HEK293 (cell line): ENCODE measurements at regions not wholly inside any gene's neighbourhood (a gene's known extent, or its start where the extent isn't known, plus 50 kb on each side); places are given as distances from the start of the nearest gene placed in this dataset.

Experiments
- CTCF ChIA-PET: fragments of 350-600 bp; formaldehyde crosslinking; extraction: SDS; loops from one replicate; lab custom pipeline; 2021; ENCODE audit warnings: antibody characterized with exemption; lab: Yijun Ruan, JAX
- POLR2A ChIA-PET: fragments of 300-600 bp; formaldehyde crosslinking; extraction: SDS; loops from one replicate; lab custom pipeline; 2020; ENCODE audit warnings: antibody characterized with exemption, inconsistent platforms; lab: Yijun Ruan, JAX
- H3K27ac ChIP-seq: fragments of 200-500 bp; sonication (Bioruptor generic); 2 replicates; pipeline ENCODE4 v1.5.1; 2014; ENCODE audit warnings: low read depth, low read length, control low read depth, inconsistent platforms; ENCODE audit errors: extremely low read depth
- H3K36me3 ChIP-seq, 2 experiments: fragments of 200-500 bp in 1 of 2; sonication (Bioruptor generic) in 1 of 2; 1 replicate in 1 of 2; 2 replicates in 1 of 2; pipeline ENCODE4 v1.5.1; 2014 to 2017; ENCODE audit warnings: inconsistent platforms in 2 of 2, low read length in 2 of 2; ENCODE audit not compliant: control insufficient read depth in 2 of 2, insufficient read depth in 1 of 2
- H3K4me1 ChIP-seq: fragments of 200-500 bp; sonication (Bioruptor generic); 2 replicates; pipeline ENCODE4 v1.5.1; 2014; ENCODE audit warnings: mild to moderate bottlenecking, low read length, inconsistent platforms; ENCODE audit not compliant: control insufficient read depth, insufficient read depth
- H3K4me3 ChIP-seq: 2 replicates; pipeline ENCODE4 v1.5.1; 2011; ENCODE audit warnings: low read depth, mild to moderate bottlenecking, control low read depth, low read length, moderate library complexity
- H3K9me3 ChIP-seq: fragments of 200-500 bp; sonication (Bioruptor generic); 2 replicates; pipeline ENCODE4 v1.5.1; 2014; ENCODE audit warnings: low read depth, low read length, inconsistent platforms; ENCODE audit not compliant: control insufficient read depth, insufficient read depth
- HOXA7 ChIP-seq: sonication (generic); formaldehyde crosslinking; IDR thresholded peaks from 2 replicates; pipeline ENCODE4 v1.8.1; 2022; ENCODE audit warnings: missing genetic modification reagents, borderline replicate concordance
- IKZF3 ChIP-seq: fragments of 450-650 bp; IDR thresholded peaks from 2 replicates; pipeline ENCODE4 v1.5.0; 2018; ENCODE audit warnings: missing biosample characterization, mild to moderate bottlenecking, missing genetic modification characterization, moderate library complexity
- KLF1 ChIP-seq: fragments of 450-650 bp; formaldehyde crosslinking; IDR thresholded peaks from 2 replicates; pipeline ENCODE4 v1.5.1; 2016; ENCODE audit warnings: missing biosample characterization, missing genetic modification characterization
- OSR2 ChIP-seq: fragments of 450-650 bp; formaldehyde crosslinking; IDR thresholded peaks from 2 replicates; pipeline ENCODE4 v1.5.1; 2016; ENCODE audit warnings: missing biosample characterization, missing genetic modification characterization
- ZBTB17 ChIP-seq: fragments of 450-650 bp; formaldehyde crosslinking; IDR thresholded peaks from 2 replicates; pipeline ENCODE4 v1.5.1; 2016; ENCODE audit warnings: missing biosample characterization, missing genetic modification characterization
- ZNF155 ChIP-seq: fragments of 450-650 bp; formaldehyde crosslinking; IDR thresholded peaks from 2 replicates; pipeline ENCODE4 v1.5.1; 2016; ENCODE audit warnings: missing biosample characterization, missing genetic modification characterization
- ZNF157 ChIP-seq: fragments of 450-650 bp; formaldehyde crosslinking; IDR thresholded peaks from 2 replicates; pipeline ENCODE4 v1.5.1; 2016; ENCODE audit warnings: missing biosample characterization, missing genetic modification characterization
- ZNF175 ChIP-seq: fragments of 450-650 bp; formaldehyde crosslinking; IDR thresholded peaks from 2 replicates; pipeline ENCODE4 v1.5.1; 2016; ENCODE audit warnings: missing biosample characterization, missing genetic modification characterization
- ZNF19 ChIP-seq: fragments of 450-650 bp; formaldehyde crosslinking; IDR thresholded peaks from 2 replicates; pipeline ENCODE4; 2016; ENCODE audit warnings: missing biosample characterization, missing genetic modification characterization, low read depth
- ZNF202 ChIP-seq: fragments of 450-650 bp; formaldehyde crosslinking; IDR thresholded peaks from 2 replicates; pipeline ENCODE4 v1.5.1; 2016; ENCODE audit warnings: missing biosample characterization, missing genetic modification characterization, borderline replicate concordance
- ZNF223 ChIP-seq: fragments of 450-650 bp; formaldehyde crosslinking; IDR thresholded peaks from 2 replicates; pipeline ENCODE4 v1.5.1; 2016; ENCODE audit warnings: missing biosample characterization, missing genetic modification characterization
- ZNF24 ChIP-seq: fragments of 450-650 bp; formaldehyde crosslinking; IDR thresholded peaks from 2 replicates; pipeline ENCODE4 v1.5.1; 2016; ENCODE audit warnings: missing biosample characterization, missing genetic modification characterization
- ZNF341 ChIP-seq: fragments of 450-650 bp; formaldehyde crosslinking; IDR thresholded peaks from 2 replicates; pipeline ENCODE4; 2016; ENCODE audit warnings: low read depth, missing biosample characterization, missing genetic modification characterization
- ZNF600 ChIP-seq: fragments of 450-650 bp; formaldehyde crosslinking; IDR thresholded peaks from 2 replicates; pipeline ENCODE4 v1.5.1; 2016; ENCODE audit warnings: missing biosample characterization, missing genetic modification characterization
- ZNF624 ChIP-seq: fragments of 450-650 bp; formaldehyde crosslinking; IDR thresholded peaks from 2 replicates; pipeline ENCODE4 v1.5.1; 2017; ENCODE audit warnings: missing biosample characterization, missing genetic modification characterization
- ZNF768 ChIP-seq: fragments of 450-650 bp; formaldehyde crosslinking; IDR thresholded peaks from 2 replicates; pipeline ENCODE4 v1.5.1; 2018; ENCODE audit warnings: missing biosample characterization, mild to moderate bottlenecking, missing genetic modification characterization
- ZNF777 ChIP-seq: fragments of 450-650 bp; formaldehyde crosslinking; IDR thresholded peaks from 2 replicates; pipeline ENCODE4 v1.5.1; 2017; ENCODE audit warnings: missing biosample characterization, missing genetic modification characterization, borderline replicate concordance
- ZNF837 ChIP-seq: fragments of 450-650 bp; formaldehyde crosslinking; IDR thresholded peaks from 2 replicates; pipeline ENCODE4 v1.5.1; 2016; ENCODE audit warnings: missing biosample characterization, missing genetic modification characterization
- TF ChIP-seq, protein P1 (sequence below): fragments of 450-650 bp; formaldehyde crosslinking; IDR thresholded peaks from 2 replicates; pipeline ENCODE4 v1.5.1; 2017; ENCODE audit warnings: missing biosample characterization, missing genetic modification characterization
- TF ChIP-seq, protein P2 (sequence below): fragments of 450-650 bp; formaldehyde crosslinking; IDR thresholded peaks from 2 replicates; pipeline ENCODE4 v1.5.1; 2017; ENCODE audit warnings: missing biosample characterization, missing genetic modification characterization
- TF ChIP-seq, protein P3 (sequence below): fragments of 450-650 bp; formaldehyde crosslinking; IDR thresholded peaks from 2 replicates; pipeline ENCODE4 v1.5.1; 2017; ENCODE audit warnings: missing biosample characterization, missing genetic modification characterization
- TF ChIP-seq, protein P4 (sequence below): fragments of 450-650 bp; formaldehyde crosslinking; optimal IDR thresholded peaks from 2 replicates; pipeline ENCODE3; 2016; ENCODE audit warnings: missing biosample characterization, mild to moderate bottlenecking, missing genetic modification characterization
- TF ChIP-seq, protein P5 (sequence below): fragments of 450-650 bp; formaldehyde crosslinking; IDR thresholded peaks from 2 replicates; pipeline ENCODE4 v1.5.1; 2016; ENCODE audit warnings: missing biosample characterization, missing genetic modification characterization
- TF ChIP-seq, protein P6 (sequence below): fragments of 450-650 bp; formaldehyde crosslinking; IDR thresholded peaks from 2 replicates; pipeline ENCODE4 v1.5.1; 2016; ENCODE audit warnings: missing biosample characterization, missing genetic modification characterization
- TF ChIP-seq, protein P7 (sequence below): fragments of 450-650 bp; formaldehyde crosslinking; IDR thresholded peaks from 2 replicates; pipeline ENCODE4 v1.5.1; 2016; ENCODE audit warnings: missing biosample characterization, missing genetic modification characterization, borderline replicate concordance

DNA sequence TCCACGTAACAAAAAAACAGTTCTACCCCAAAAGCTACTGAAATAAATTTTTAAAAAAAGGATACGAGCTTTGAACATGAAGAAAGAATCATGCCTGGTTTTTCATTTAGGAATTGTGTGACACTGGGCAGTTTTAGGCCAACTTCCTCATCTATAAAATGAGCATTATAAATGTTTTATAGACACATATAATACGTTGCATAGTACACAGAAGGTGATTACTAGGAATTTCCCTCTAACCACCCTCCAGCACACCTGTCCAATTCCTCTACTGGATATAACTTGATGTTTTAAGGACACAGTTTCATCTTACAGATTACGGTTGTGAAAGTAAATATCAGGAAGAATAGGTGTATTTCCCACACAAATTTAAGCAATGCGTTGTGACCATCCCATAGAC is 85.5 kb upstream of the IQCM start:
- CTCF ChIA-PET, result no interaction called here
- Histone ChIP-seq H3K9me3 (no peaks in the 10 kb centered on the region), H3K27ac (no peak overlapping the region), H3K36me3 (no peaks in the 10 kb centered on the region), H3K4me1 (no peaks in the 10 kb centered on the region), H3K4me3 (no peak overlapping the region)
- POLR2A ChIA-PET, result no interaction called here
- no peak for TF ChIP-seq ZNF341 (tag by site-specific recombination)
- no peak for TF ChIP-seq ZNF157 (tag by site-specific recombination)
- TF ChIP-seq ZNF202 (tag by site-specific recombination), result no peak
- no peak for TF ChIP-seq ZNF600 (tag by site-specific recombination)
- TF ChIP-seq, protein P1, sequence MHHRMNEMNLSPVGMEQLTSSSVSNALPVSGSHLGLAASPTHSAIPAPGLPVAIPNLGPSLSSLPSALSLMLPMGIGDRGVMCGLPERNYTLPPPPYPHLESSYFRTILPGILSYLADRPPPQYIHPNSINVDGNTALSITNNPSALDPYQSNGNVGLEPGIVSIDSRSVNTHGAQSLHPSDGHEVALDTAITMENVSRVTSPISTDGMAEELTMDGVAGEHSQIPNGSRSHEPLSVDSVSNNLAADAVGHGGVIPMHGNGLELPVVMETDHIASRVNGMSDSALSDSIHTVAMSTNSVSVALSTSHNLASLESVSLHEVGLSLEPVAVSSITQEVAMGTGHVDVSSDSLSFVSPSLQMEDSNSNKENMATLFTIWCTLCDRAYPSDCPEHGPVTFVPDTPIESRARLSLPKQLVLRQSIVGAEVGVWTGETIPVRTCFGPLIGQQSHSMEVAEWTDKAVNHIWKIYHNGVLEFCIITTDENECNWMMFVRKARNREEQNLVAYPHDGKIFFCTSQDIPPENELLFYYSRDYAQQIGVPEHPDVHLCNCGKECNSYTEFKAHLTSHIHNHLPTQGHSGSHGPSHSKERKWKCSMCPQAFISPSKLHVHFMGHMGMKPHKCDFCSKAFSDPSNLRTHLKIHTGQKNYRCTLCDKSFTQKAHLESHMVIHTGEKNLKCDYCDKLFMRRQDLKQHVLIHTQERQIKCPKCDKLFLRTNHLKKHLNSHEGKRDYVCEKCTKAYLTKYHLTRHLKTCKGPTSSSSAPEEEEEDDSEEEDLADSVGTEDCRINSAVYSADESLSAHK, result no peak
- TF ChIP-seq ZNF223 (tag by site-specific recombination), result no peak
- TF ChIP-seq ZNF768 (tag by site-specific recombination), result no peak
- TF ChIP-seq, protein P2, sequence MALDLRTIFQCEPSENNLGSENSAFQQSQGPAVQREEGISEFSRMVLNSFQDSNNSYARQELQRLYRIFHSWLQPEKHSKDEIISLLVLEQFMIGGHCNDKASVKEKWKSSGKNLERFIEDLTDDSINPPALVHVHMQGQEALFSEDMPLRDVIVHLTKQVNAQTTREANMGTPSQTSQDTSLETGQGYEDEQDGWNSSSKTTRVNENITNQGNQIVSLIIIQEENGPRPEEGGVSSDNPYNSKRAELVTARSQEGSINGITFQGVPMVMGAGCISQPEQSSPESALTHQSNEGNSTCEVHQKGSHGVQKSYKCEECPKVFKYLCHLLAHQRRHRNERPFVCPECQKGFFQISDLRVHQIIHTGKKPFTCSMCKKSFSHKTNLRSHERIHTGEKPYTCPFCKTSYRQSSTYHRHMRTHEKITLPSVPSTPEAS (tag by site-specific recombination), result no peak
- TF ChIP-seq ZBTB17 (tag by site-specific recombination), result no peak
- TF ChIP-seq ZNF155 (tag by site-specific recombination), result no peak
- no peak for TF ChIP-seq OSR2 (tag by site-specific recombination)
- TF ChIP-seq ZNF175 (tag by site-specific recombination), result no peak
- TF ChIP-seq HOXA7 (CRISPR knock-in tag), result no peak
- TF ChIP-seq IKZF3 (tag by site-specific recombination), result no peak
- TF ChIP-seq ZNF837 (tag by site-specific recombination), result no peak
- TF ChIP-seq, protein P3, sequence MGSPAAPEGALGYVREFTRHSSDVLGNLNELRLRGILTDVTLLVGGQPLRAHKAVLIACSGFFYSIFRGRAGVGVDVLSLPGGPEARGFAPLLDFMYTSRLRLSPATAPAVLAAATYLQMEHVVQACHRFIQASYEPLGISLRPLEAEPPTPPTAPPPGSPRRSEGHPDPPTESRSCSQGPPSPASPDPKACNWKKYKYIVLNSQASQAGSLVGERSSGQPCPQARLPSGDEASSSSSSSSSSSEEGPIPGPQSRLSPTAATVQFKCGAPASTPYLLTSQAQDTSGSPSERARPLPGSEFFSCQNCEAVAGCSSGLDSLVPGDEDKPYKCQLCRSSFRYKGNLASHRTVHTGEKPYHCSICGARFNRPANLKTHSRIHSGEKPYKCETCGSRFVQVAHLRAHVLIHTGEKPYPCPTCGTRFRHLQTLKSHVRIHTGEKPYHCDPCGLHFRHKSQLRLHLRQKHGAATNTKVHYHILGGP (tag by site-specific recombination), result no peak
- TF ChIP-seq, protein P4, sequence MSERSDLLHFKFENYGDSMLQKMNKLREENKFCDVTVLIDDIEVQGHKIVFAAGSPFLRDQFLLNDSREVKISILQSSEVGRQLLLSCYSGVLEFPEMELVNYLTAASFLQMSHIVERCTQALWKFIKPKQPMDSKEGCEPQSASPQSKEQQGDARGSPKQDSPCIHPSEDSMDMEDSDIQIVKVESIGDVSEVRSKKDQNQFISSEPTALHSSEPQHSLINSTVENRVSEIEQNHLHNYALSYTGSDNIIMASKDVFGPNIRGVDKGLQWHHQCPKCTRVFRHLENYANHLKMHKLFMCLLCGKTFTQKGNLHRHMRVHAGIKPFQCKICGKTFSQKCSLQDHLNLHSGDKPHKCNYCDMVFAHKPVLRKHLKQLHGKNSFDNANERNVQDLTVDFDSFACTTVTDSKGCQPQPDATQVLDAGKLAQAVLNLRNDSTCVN, result no peak
- TF ChIP-seq, protein P5, sequence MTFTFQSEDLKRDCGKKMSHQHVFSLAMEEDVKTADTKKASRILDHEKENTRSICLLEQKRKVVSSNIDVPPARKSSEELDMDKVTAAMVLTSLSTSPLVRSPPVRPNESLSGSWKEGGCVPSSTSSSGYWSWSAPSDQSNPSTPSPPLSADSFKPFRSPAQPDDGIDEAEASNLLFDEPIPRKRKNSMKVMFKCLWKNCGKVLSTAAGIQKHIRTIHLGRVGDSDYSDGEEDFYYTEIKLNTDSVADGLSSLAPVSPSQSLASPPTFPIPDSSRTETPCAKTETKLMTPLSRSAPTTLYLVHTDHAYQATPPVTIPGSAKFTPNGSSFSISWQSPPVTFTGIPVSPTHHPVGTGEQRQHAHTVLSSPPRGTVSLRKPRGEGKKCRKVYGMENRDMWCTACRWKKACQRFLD, result no peak
- TF ChIP-seq KLF1, result no peak

DNA sequence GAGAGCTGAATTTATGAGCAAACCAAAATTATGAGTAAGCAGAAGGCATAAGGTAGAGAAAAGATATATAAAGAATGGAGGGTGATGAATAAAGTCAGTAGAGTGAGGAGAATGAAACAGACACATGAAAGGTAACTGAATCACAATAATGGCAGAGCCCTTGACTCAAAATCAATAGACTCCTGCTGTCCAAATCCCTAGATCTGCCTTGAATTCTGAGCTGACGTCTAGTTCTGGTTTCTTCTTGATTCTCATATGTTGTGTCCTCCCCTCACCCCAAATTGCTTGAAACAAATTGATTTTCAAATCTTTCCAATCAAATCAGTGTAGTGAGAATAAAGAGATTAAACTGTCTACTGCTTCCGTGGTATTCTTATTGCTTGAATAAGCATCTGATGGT is 86.6 kb upstream of the IQCM start:
- H3K9me3 ChIP-seq, result no peaks in the 10 kb centered on the region
- no peaks in the 10 kb centered on the region for H3K4me1 ChIP-seq
- no peak overlapping the region for H3K27ac ChIP-seq
- H3K36me3 ChIP-seq, result no peaks in the 10 kb centered on the region
- TF ChIP-seq, protein P6, sequence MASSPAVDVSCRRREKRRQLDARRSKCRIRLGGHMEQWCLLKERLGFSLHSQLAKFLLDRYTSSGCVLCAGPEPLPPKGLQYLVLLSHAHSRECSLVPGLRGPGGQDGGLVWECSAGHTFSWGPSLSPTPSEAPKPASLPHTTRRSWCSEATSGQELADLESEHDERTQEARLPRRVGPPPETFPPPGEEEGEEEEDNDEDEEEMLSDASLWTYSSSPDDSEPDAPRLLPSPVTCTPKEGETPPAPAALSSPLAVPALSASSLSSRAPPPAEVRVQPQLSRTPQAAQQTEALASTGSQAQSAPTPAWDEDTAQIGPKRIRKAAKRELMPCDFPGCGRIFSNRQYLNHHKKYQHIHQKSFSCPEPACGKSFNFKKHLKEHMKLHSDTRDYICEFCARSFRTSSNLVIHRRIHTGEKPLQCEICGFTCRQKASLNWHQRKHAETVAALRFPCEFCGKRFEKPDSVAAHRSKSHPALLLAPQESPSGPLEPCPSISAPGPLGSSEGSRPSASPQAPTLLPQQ (tag by site-specific recombination), result no peak
- TF ChIP-seq HOXA7 (CRISPR knock-in tag) (no peak), ZNF24 (no peak), ZNF624 (tag by site-specific recombination) (no peak), ZNF777 (tag by site-specific recombination) (no peak), ZNF19 (tag by site-specific recombination) (no peak)
- TF ChIP-seq, protein P7, sequence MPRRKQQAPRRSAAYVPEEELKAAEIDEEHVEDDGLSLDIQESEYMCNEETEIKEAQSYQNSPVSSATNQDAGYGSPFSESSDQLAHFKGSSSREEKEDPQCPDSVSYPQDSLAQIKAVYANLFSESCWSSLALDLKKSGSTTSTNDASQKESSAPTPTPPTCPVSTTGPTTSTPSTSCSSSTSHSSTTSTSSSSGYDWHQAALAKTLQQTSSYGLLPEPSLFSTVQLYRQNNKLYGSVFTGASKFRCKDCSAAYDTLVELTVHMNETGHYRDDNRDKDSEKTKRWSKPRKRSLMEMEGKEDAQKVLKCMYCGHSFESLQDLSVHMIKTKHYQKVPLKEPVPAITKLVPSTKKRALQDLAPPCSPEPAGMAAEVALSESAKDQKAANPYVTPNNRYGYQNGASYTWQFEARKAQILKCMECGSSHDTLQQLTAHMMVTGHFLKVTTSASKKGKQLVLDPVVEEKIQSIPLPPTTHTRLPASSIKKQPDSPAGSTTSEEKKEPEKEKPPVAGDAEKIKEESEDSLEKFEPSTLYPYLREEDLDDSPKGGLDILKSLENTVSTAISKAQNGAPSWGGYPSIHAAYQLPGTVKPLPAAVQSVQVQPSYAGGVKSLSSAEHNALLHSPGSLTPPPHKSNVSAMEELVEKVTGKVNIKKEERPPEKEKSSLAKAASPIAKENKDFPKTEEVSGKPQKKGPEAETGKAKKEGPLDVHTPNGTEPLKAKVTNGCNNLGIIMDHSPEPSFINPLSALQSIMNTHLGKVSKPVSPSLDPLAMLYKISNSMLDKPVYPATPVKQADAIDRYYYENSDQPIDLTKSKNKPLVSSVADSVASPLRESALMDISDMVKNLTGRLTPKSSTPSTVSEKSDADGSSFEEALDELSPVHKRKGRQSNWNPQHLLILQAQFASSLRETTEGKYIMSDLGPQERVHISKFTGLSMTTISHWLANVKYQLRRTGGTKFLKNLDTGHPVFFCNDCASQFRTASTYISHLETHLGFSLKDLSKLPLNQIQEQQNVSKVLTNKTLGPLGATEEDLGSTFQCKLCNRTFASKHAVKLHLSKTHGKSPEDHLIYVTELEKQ (tag by site-specific recombination), result no peak
- H3K4me3 ChIP-seq, result no peak overlapping the region
- ChIA-PET CTCF (no interaction called here), POLR2A (no interaction called here)
